Hematopoietic multipotent progenitor cell treated with erythropoietin and hydrocortisone succinate and interleukin-3 and kit ligand, for 6 days (in vitro differentiated cells): ENCODE measurements at regions not wholly inside any gene's neighbourhood (a gene's known extent, or its start where the extent isn't known, plus 50 kb on each side); places are given as distances from the start of the nearest gene placed in this dataset.
A peak's percentile ranks its signal among the peaks of the same experiment; 100 is the strongest.

Experiments used
- DNase-seq: peaks from one replicate; pipeline ENCODE4 v3.0.0-alpha.2; 2015

GRCh38 chr1:42096554-42096953 lies 56.7 kb upstream of the GUCA2B start:
- DNase-seq: no peak

GRCh38 chr1:42089246-42089645 lies 64.0 kb upstream of the GUCA2B start:
- DNase-seq: no peak

GRCh38 chr1:42086146-42086545 lies 67.1 kb upstream of the GUCA2B start:
- no peak for DNase-seq

- DNase-seq: no peak
Measured at GRCh38 chr1:42085596-42085995, 67.6 kb upstream of the GUCA2B start.

GRCh38 chr1:42081475-42081874 lies 71.7 kb upstream of the GUCA2B start:
- DNase-seq: no peak

GRCh38 chr1:42075179-42075578 lies 78.0 kb upstream of the GUCA2B start:
- no peak for DNase-seq

- DNase-seq: no peak
Measured at GRCh38 chr1:42070996-42071395, 82.2 kb upstream of the GUCA2B start.

GRCh38 chr1:42057800-42058199 lies 95.4 kb upstream of the GUCA2B start:
- DNase-seq: no peak

GRCh38 chr1:42056460-42056859 lies 96.8 kb upstream of the GUCA2B start:
- DNase-seq: no peak

- DNase-seq: no peak
Measured at GRCh38 chr1:42055061-42055460, 98.1 kb upstream of the GUCA2B start.

- no peak for DNase-seq
Measured at GRCh38 chr1:42052072-42052699, 101.0 kb upstream of the GUCA2B start.

- DNase-seq: no peak
Measured at GRCh38 chr1:42047508-42047880, 105.7 kb upstream of the GUCA2B start.

- DNase-seq: no peak
Measured at GRCh38 chr1:42046761-42047507, 106.3 kb upstream of the GUCA2B start.

GRCh38 chr1:42044346-42044745 lies 108.9 kb upstream of the GUCA2B start:
- DNase-seq: no peak

GRCh38 chr1:42043811-42044210 lies 109.4 kb upstream of the GUCA2B start:
- DNase-seq: no peak

- no peak for DNase-seq
Measured at GRCh38 chr1:42043182-42043581, 110.0 kb upstream of the GUCA2B start.

- DNase-seq: no peak
Measured at GRCh38 chr1:42041031-42041430, 112.2 kb upstream of the GUCA2B start.

GRCh38 chr1:42040159-42040558 lies 113.1 kb upstream of the GUCA2B start:
- DNase-seq: no peak

- DNase-seq: no peak
Measured at GRCh38 chr1:42038261-42038660, 114.9 kb upstream of the GUCA2B start.

GRCh38 chr1:42037586-42037985 lies 115.6 kb upstream of the GUCA2B start:
- no peak for DNase-seq

- no peak for DNase-seq
Measured at GRCh38 chr1:42037161-42037560, 116.0 kb upstream of the GUCA2B start.

- DNase-seq: peak; percentile 95
Measured at GRCh38 chr1:42035830-42036604, 117.2 kb upstream of the GUCA2B start.

- DNase-seq: no peak
Measured at GRCh38 chr1:42035205-42035829, 116.6 kb upstream of the HIVEP3 start.

- peak; percentile 24 for DNase-seq
Measured at GRCh38 chr1:42034426-42034825, 115.7 kb upstream of the HIVEP3 start.
